Esophagus squamous epithelium (tissue), 4 donors: ENCODE measurements at regions not wholly inside any gene's neighbourhood (a gene's known extent, or its start where the extent isn't known, plus 50 kb on each side); places are given as distances from the start of the nearest gene placed in this dataset.

Experiments used
- CTCF ChIP-seq, 6 experiments: fragments of 450-650 bp in 4 of 6; fragments of 200-600 bp in 2 of 6; sonication (generic) in 2 of 6; IDR thresholded peaks; one replicate each; pipeline ENCODE4 v1.5.1; 2016 to 2019; ENCODE audit warnings: antibody characterized with exemption in 6 of 6, mild to moderate bottlenecking in 4 of 6, moderate library complexity in 4 of 6
- POLR2A ChIP-seq, 4 donors: fragments of 450-650 bp; IDR thresholded peaks; one replicate each; pipeline ENCODE4 v1.6.1; 2017; ENCODE audit warnings: antibody characterized with exemption in 4 of 4, mild to moderate bottlenecking in 4 of 4, moderate library complexity in 3 of 4

DNA sequence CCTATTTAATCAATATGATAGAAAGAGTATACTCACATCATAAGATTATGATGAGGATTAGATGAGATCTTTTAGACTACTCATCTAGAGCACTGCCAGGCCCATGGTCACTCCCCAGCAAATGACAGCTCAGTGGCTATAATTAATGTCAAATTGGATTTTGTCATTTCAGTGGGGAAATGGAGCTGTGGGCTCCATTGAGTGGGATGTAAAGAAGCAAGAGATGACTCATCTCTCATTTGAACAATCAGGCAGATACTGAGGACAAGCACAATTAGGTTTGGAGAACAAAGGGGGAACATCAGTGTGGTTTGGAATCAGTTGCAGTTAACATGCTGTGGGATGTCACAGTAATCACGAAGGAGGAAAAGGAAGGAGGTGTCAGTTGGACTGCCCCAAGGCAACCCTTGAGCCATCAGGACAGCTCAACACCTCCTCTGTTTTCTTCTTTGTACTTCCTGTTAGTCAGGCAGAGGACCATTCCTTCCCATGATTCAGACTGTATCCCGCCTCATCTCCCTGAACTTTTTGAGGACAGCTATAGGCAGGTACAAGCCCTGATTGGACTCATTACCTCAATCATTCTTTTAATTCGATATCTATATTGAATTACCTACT, 473.7 kb upstream of the ISX start:
- TF ChIP-seq CTCF (IDR thresholded peaks at IDR 0.05) (no peak), POLR2A (IDR thresholded peaks at IDR 0.05) (no peak)
